ENCODE measurements at regions not wholly inside any gene's neighbourhood (a gene's known extent, or its start where the extent isn't known, plus 50 kb on each side); places are given as distances from the start of the nearest gene placed in this dataset.

GRCh38 chr20:40769677-40770285 lies 80.7 kb upstream of the MAFB start:
- no peak for DNase-seq

- DNase-seq, result peak in 11 of 56 donors; percentile 6 to 46 (median 10)
Measured at GRCh38 chr20:40770564-40771307, 81.7 kb upstream of the MAFB start.

DNA sequence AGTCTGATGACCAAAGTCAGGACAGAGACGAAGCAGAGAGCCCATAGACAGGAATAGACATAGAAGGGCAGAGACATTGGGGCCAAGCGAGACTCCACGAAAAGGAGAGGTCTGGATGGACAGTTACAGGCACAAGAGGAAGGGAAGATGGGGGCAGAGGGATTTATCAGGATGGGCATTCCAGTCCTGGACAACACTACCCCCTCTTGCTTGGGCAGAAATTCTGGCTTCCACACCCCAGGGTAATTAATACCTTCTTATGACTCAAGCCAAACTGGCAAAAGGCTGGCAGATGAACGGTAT lies 82.2 kb upstream of the MAFB start:
- no peak for DNase-seq

GRCh38 chr20:40771848-40772511 lies 82.9 kb upstream of the MAFB start:
- DNase-seq, result no peak

DNA sequence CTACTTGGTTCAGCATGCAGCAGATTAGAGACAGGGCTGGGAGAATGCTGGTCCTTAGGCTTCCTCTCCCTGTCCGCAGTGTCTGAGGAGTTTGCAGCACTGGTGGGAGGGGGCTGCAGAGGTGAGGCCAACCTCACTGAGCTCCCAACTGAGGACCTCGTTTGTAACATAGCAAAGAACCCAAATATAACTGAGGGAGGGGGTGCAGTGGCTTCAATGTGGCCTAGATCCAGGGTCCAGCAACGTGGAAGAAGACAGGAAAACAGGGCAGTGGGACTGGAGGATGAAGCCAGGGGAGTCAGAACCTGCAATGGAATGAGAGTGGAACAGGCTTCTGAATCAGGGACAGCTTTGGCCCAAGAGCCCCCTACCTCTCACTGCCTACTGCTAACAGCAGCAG lies 84.3 kb upstream of the MAFB start:
- no peak for DNase-seq

- DNase-seq, result no peak
Measured at GRCh38 chr20:40774252-40774651, 85.2 kb upstream of the MAFB start.

GRCh38 chr20:40775561-40776146 lies 86.6 kb upstream of the MAFB start:
- no peak for DNase-seq

DNA sequence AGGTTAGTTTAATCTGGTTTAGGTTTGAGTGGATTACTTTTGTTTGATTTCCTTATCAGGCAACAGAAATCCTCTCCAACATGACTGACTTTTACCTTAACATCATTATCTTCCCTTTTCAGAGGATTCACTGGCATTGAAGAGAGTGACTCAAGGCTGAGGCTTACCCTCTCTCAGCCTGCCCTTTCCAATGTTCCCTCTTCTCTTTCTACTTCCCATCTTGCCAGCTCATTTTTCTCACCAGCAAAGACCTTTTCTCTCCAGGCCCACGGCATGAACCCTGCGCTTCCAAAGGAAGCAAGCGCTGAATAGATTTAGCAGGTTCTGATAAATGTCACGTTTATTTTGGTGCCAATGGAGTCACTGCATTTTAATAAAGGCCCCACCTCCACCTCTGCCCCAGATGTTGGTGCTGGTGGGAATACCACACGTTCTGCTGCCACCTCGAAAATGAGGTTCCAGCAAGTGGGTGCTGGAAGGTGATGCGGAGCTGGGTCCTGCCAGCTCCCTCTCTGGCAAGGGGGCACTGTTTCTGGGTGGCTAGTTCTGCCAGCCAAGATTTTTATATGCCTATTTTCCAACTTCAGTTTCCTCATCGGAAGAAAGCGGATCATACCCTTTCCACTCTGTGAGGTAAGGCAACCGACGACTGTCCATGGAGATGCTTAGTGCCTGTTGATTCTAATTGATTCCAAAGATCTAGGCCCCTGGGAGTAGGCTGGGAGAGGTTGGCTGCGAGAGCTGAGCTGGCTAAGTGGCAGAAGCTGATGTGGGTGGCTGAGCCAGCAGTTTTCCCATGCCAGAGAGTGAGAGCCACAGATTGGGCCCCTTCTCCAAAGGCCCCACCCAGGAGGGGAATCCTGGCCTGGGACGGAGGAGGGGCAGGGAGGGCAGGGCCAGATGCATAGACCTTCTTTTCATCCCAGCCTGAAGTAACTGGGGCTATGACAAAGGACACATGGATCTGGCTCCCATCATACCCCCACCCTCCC lies 87.7 kb upstream of the MAFB start:
- no peak for DNase-seq

DNA sequence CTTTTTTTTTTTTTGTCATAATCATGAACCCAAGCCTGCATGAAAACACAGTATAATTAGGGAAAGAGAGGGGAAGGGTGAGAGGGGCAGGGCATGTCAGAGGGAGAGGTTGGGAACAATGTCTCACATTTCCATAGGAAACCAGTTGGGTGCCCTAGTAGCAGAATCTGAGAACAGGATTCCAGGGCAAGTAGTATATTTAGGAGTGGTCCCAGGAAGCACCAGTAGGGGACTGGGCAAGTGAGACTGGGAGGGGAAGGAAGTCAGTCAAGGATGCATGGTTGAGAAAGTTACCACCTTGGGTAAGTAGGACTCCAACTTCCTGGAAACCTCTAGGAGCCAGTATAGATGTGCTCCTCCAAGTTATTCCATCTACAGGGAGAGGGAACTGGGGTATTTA lies 88.6 kb upstream of the MAFB start:
- DNase-seq, result no peak

- DNase-seq, result no peak
Measured at GRCh38 chr20:40778894-40779496, 90.0 kb upstream of the MAFB start.

DNA sequence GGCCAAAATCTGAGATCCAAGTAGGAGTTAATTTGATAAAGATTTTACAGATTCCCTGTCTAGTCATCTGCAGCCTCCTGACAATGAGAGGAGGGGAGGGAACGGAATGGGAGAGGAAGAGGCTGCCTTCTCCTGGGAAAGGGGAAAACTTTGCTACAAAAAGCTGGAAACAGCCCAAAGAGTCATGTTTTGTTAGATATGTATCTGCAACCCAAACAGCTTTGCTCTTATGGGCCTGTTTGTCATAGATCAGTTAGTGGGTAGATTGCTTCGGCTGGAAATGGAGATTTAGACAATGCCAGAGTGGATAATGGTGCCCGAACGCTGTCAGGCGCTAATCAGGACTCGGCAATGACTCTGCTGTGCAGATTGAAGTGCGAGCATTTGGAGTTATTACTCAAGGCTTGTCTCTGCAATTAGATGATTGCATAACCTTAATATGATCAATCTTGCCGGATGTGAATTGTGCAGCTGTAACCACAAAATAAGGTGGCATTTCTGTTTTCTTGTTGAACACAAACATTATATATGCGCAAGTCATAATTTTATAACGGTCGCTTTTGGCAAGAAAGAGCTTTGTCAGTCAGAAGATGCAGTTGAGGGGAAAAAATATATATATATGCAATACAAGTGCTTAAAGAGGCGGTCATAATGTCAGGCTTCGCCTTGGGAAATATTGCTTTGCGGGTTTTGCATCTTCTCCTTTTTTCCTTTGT lies 92.4 kb upstream of the MAFB start:
- DNase-seq, result no peak

GRCh38 chr20:40782043-40782368 lies 93.0 kb upstream of the MAFB start:
- DNase-seq, result no peak

DNA sequence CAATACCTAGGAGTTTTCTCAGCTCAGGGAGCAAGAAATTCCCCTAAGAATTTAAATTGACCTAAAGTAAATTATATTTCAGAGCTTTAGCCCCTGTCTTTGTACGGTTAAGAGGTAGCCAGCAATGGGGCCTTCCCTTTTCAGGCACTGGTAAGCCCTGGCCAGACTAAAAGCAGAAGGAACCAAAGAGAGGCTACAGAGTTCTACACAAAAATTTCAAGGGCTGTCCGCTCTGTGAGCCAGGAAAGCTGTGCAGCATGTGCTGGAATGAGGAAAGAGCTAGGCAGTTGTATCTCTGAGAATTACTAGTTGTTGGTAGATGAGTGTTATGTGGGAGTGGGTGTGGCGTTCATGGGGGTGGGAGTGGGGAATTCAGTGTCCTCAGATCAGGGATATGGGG lies 96.3 kb upstream of the MAFB start:
- DNase-seq, result no peak

- no peak for DNase-seq
Measured at GRCh38 chr20:40786336-40786735, 97.3 kb upstream of the MAFB start.

DNA sequence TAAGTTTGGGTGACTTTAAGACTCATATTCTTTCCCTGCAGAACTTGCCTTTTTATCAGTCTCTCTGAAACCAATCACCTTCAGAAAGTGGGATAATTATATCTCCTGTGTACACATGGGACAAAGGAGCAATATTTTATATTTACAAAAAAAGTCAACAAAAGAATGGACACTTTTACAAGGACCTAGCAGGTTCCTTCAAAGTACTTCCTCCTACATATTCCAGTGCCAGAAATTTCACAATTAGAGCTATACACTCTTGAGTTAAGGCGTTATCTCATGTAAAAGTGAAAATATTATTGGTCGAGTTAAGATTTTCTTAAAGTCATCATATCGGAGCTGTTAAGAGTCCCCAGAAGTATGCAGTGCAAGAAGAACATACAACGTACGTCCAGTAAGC lies 98.9 kb upstream of the MAFB start:
- DNase-seq, result no peak

DNA sequence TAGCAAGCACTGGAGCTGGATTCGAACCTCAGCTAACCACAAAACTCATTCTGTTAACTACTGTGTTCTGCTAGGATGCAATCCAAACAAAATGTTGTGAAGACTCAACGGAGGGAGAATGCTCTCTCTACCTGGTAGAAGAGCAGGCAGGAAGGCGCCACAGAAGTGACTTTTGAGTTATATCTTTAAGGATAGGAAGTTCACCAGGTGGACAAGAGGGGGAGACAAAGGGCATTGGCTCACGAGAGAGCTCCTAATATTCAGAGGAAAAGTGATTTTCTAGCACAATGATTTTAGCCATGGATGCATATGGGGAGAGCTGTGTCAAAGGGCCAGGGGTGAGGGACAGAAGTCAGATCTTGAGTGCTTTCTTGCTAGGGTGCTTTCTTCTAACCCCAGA lies 108.4 kb upstream of the MAFB start:
- DNase-seq, result no peak

DNA sequence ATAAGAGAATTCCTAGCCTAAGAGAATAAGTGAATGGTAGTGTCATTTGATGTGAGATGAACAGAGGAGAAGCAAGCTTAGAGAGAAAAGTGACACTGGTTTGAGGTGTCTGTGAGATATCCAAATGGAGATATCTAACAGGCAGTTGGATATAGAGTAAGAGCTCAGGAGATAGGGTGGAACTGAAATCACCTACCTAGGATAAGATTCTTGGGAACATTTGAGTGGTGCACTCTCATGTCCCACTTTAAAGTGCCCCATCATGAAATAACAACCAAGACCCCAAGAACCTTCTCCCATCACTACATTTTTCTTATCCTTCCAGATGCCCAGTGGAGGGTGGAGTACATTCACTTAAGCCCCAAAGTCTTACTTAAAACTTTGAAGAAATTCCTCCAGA lies 109.0 kb upstream of the MAFB start:
- no peak for DNase-seq

DNA sequence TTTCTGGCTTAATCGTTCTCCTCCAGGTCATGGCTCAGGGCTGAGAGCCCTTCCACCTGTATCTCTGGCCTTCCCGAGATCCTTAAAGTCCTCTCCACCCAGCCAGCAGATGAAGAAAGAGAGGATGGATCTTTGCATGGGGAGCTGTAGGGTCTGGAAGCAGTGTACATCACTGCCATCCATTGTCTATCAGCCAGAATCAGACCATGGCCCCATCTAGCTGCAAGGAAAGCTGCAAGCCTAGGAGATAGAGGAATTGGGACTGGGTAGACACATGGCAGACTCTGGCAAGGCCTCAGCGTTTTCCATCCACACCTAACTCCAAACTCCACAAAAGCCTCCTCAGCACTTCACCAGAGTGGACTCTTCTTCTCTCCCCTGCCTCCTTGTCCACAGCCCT lies 113.8 kb upstream of the MAFB start:
- DNase-seq, result no peak

GRCh38 chr20:40803381-40803780 lies 114.3 kb upstream of the MAFB start:
- DNase-seq, result no peak

DNA sequence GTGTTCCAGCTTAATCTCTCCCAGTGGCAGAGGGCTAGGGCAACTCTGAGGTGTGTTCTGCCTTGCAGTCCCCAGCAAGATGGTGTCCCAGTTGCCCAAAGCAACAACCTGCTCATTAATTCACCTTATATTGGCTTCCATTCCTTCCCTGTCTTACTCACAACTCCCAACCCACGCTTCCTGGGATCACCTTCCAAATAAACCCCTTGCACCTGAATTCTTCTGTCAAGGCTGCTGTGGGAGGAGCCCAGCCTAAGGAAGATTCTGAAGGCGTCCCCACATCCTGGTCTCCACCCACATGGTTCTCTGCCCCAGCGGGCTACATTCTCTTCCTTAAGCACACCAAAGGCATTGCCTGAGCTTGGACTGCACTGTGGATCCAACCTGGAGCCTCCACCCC lies 116.6 kb upstream of the MAFB start:
- DNase-seq, result no peak
